SK-N-SH treated with all-trans-retinoic acid at 6 μM for 48 hours (cell line): ENCODE measurements at regions not wholly inside any gene's neighbourhood (a gene's known extent, or its start where the extent isn't known, plus 50 kb on each side); places are given as distances from the start of the nearest gene placed in this dataset.

Experiments used
- ATAC-seq: fragments of 200-7000 bp; cut with Tn5 transposase; 3 replicates; pipeline ENCODE4 v1.9.1; 2020; ENCODE audit warnings: mild to moderate bottlenecking, moderate library complexity
- ARNTL ChIP-seq: fragments of 450-650 bp; formaldehyde crosslinking; IDR thresholded peaks from 2 replicates; pipeline ENCODE4 v1.5.0; 2020; ENCODE audit warnings: low read depth, mild to moderate bottlenecking, moderate library complexity, borderline replicate concordance
- ESRRG ChIP-seq: fragments of 250-450 bp; sonication (Bioruptor Pico); IDR thresholded peaks from 2 replicates; pipeline ENCODE4 v1.6.1; 2021; ENCODE audit warnings: mild to moderate bottlenecking
- GLIS3 ChIP-seq: fragments of 250-450 bp; sonication (Bioruptor Pico); IDR thresholded peaks from 2 replicates; pipeline ENCODE4 v1.5.0; 2020; ENCODE audit warnings: mild to moderate bottlenecking, moderate library complexity
- ISL1 ChIP-seq: fragments of 250-450 bp; sonication (Bioruptor Pico); IDR thresholded peaks from 2 replicates; pipeline ENCODE4 v2.1.2; 2022; ENCODE audit warnings: mild to moderate bottlenecking, moderate library complexity
- PATZ1 ChIP-seq: fragments of 250-450 bp; sonication (Bioruptor Pico); IDR thresholded peaks from 2 replicates; pipeline ENCODE4 v1.8.0; 2020; ENCODE audit warnings: mild to moderate bottlenecking, moderate library complexity, borderline replicate concordance
- POU6F1 ChIP-seq: fragments of 250-450 bp; sonication (Bioruptor Pico); IDR thresholded peaks from 2 replicates; pipeline ENCODE4 v1.8.0; 2021; ENCODE audit warnings: low read depth, mild to moderate bottlenecking, moderate library complexity, borderline replicate concordance
- PPARA ChIP-seq: fragments of 250-450 bp; sonication (Bioruptor Pico); IDR thresholded peaks from 2 replicates; pipeline ENCODE4 v1.5.0; 2020; ENCODE audit warnings: mild to moderate bottlenecking, borderline replicate concordance
- RARB ChIP-seq: fragments of 250-450 bp; sonication (Bioruptor Pico); IDR thresholded peaks from 2 replicates; pipeline ENCODE4 v1.8.0; 2021; ENCODE audit warnings: mild to moderate bottlenecking, moderate library complexity
- SNAI2 ChIP-seq: fragments of 250-450 bp; sonication (Bioruptor Pico); IDR thresholded peaks from 2 replicates; pipeline ENCODE4 v1.5.0; 2020; ENCODE audit warnings: mild to moderate bottlenecking, moderate library complexity
- TOX ChIP-seq: fragments of 250-450 bp; sonication (Bioruptor Pico); IDR thresholded peaks from 2 replicates; pipeline ENCODE4 v1.8.0; 2021; ENCODE audit warnings: mild to moderate bottlenecking, moderate library complexity, borderline replicate concordance
- ZFP3 ChIP-seq: fragments of 250-450 bp; sonication (Bioruptor Pico); IDR thresholded peaks from 2 replicates; pipeline ENCODE4 v1.5.0; 2020; ENCODE audit warnings: mild to moderate bottlenecking, moderate library complexity
- ZFP30 ChIP-seq: fragments of 450-650 bp; formaldehyde crosslinking; IDR thresholded peaks from 2 replicates; pipeline ENCODE4 v1.5.0; 2022; ENCODE audit warnings: mild to moderate bottlenecking, moderate library complexity
- ZNF70 ChIP-seq: fragments of 450-650 bp; formaldehyde crosslinking; IDR thresholded peaks from 2 replicates; pipeline ENCODE4 v1.5.0; 2020; ENCODE audit warnings: mild to moderate bottlenecking, moderate library complexity
- ZNF8 ChIP-seq: fragments of 450-650 bp; formaldehyde crosslinking; IDR thresholded peaks from 2 replicates; pipeline ENCODE4 v1.5.0; 2020; ENCODE audit warnings: mild to moderate bottlenecking, moderate library complexity
- TF ChIP-seq, protein P1 (sequence below): fragments of 250-450 bp; sonication (Bioruptor Pico); IDR thresholded peaks from 2 replicates; pipeline ENCODE4 v1.5.0; 2020; ENCODE audit warnings: mild to moderate bottlenecking, moderate library complexity

- TF ChIP-seq ZFP3 (CRISPR knock-in tag): no peak
- TF ChIP-seq GLIS3 (CRISPR knock-in tag): no peak
- no peak for TF ChIP-seq ARNTL
- no peak for TF ChIP-seq ZFP30 (CRISPR knock-in tag)
- TF ChIP-seq, protein P1, sequence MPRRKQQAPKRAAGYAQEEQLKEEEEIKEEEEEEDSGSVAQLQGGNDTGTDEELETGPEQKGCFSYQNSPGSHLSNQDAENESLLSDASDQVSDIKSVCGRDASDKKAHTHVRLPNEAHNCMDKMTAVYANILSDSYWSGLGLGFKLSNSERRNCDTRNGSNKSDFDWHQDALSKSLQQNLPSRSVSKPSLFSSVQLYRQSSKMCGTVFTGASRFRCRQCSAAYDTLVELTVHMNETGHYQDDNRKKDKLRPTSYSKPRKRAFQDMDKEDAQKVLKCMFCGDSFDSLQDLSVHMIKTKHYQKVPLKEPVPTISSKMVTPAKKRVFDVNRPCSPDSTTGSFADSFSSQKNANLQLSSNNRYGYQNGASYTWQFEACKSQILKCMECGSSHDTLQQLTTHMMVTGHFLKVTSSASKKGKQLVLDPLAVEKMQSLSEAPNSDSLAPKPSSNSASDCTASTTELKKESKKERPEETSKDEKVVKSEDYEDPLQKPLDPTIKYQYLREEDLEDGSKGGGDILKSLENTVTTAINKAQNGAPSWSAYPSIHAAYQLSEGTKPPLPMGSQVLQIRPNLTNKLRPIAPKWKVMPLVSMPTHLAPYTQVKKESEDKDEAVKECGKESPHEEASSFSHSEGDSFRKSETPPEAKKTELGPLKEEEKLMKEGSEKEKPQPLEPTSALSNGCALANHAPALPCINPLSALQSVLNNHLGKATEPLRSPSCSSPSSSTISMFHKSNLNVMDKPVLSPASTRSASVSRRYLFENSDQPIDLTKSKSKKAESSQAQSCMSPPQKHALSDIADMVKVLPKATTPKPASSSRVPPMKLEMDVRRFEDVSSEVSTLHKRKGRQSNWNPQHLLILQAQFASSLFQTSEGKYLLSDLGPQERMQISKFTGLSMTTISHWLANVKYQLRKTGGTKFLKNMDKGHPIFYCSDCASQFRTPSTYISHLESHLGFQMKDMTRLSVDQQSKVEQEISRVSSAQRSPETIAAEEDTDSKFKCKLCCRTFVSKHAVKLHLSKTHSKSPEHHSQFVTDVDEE (CRISPR knock-in tag): no peak
- no peak for TF ChIP-seq ISL1 (CRISPR knock-in tag)
- TF ChIP-seq POU6F1 (CRISPR knock-in tag): no peak
- TF ChIP-seq PPARA (CRISPR knock-in tag): no peak
- no peak for TF ChIP-seq PATZ1
- no peak for TF ChIP-seq ESRRG (CRISPR knock-in tag)
- TF ChIP-seq TOX (CRISPR knock-in tag): no peak
- no peak for ATAC-seq
Measured at GRCh38 chr14:100386846-100387245, 63.7 kb downstream of the SLC25A47 start.

DNA sequence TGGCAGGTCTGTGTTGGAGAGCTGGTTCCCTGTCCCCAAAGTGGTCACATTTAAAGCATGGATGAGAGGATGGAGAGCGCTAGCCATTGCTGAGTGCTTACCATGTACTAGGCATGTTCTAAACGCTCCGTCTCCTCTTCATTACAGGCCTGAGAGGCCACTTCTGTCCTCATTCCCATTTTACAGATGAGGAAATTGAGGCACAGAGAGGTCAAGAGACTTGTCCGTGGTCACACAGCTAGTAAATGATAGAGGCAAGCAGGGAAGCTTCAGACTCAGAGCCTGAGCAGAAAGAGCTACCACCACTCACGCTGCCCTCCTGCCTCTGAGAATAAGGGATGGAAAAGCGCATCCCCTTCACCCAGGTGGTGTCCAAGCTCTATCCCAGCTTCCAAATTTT lies 64.3 kb downstream of the SLC25A47 start:
- TF ChIP-seq SNAI2 (CRISPR knock-in tag): no peak
- ATAC-seq: no peak

- TF ChIP-seq ZNF70 (CRISPR knock-in tag) (no peak), PATZ1 (no peak), PPARA (CRISPR knock-in tag) (no peak), ISL1 (CRISPR knock-in tag) (no peak), TOX (CRISPR knock-in tag) (no peak), ZFP3 (CRISPR knock-in tag) (no peak), ZNF8 (CRISPR knock-in tag) (no peak), GLIS3 (CRISPR knock-in tag) (no peak), RARB (CRISPR knock-in tag) (no peak)
- TF ChIP-seq, protein P1 (CRISPR knock-in tag): no peak
- no peak for ATAC-seq
Measured at GRCh38 chr14:100388103-100389054, 65.2 kb downstream of the SLC25A47 start.
